GM23338 (cell line): ENCODE measurements at regions not wholly inside any gene's neighbourhood (a gene's known extent, or its start where the extent isn't known, plus 50 kb on each side); places are given as distances from the start of the nearest gene placed in this dataset.

ENCODE experiments used
- ATAC-seq: fragments of 200-7000 bp; cut with Tn5 transposase; 3 replicates; pipeline ENCODE4 v1.9.1; 2020
- DNase-seq: peaks from one replicate; pipeline ENCODE4 v3.0.0-alpha.2; 2015; ENCODE audit warnings: low spot score
- H2AFZ ChIP-seq: fragments of 200-600 bp; sonication (generic); 2 replicates; pipeline ENCODE4 v1.8.0; 2016; ENCODE audit warnings: antibody characterized with exemption, mild to moderate bottlenecking, moderate library complexity
- H3F3A ChIP-seq: fragments of 200-600 bp; sonication (generic); replicated peaks from 2 replicates; pipeline ENCODE4 v1.8.0; 2017; ENCODE audit warnings: antibody characterized with exemption, mixed run types, low read depth
- H3K27ac ChIP-seq: fragments of 200-600 bp; sonication (generic); 2 replicates; pipeline ENCODE4 v1.6.1; 2016; ENCODE audit warnings: low read depth
- H3K27me3 ChIP-seq: fragments of 200-600 bp; sonication (generic); 2 replicates; pipeline ENCODE4 v1.8.0; 2016; ENCODE audit warnings: mild to moderate bottlenecking, mixed run types, moderate library complexity; ENCODE audit not compliant: insufficient read depth
- H3K36me3 ChIP-seq: fragments of 200-600 bp; sonication (generic); 2 replicates; pipeline ENCODE4 v1.8.0; 2016; ENCODE audit warnings: mild to moderate bottlenecking; ENCODE audit not compliant: insufficient read depth
- H3K4me1 ChIP-seq: fragments of 200-600 bp; sonication (generic); 2 replicates; pipeline ENCODE4 v1.8.0; 2016; ENCODE audit warnings: mild to moderate bottlenecking, moderate library complexity; ENCODE audit not compliant: insufficient read depth
- H3K4me2 ChIP-seq: fragments of 200-600 bp; sonication (generic); 2 replicates; pipeline ENCODE4 v1.7.1; 2017; ENCODE audit warnings: mixed run types
- H3K4me3 ChIP-seq: fragments of 200-600 bp; sonication (generic); 2 replicates; pipeline ENCODE4 v1.6.1; 2016; ENCODE audit warnings: mixed run types
- H3K79me2 ChIP-seq: fragments of 200-600 bp; sonication (generic); replicated peaks from 2 replicates; pipeline ENCODE4 v1.8.0; 2017; ENCODE audit warnings: mild to moderate bottlenecking; ENCODE audit not compliant: insufficient read depth
- H3K9me2 ChIP-seq: fragments of 200-600 bp; sonication (generic); 2 replicates; pipeline ENCODE4 v1.8.0; 2017; ENCODE audit not compliant: insufficient read depth
- H4K20me1 ChIP-seq: fragments of 200-600 bp; sonication (generic); replicated peaks from 2 replicates; pipeline ENCODE4 v1.8.0; 2017; ENCODE audit warnings: mild to moderate bottlenecking; ENCODE audit not compliant: insufficient read depth
- H3K27ac Mint-ChIP-seq: 2 replicates; pipeline ENCODE4 v1.8.0; 2020; ENCODE audit warnings: inconsistent platforms, mild to moderate bottlenecking, moderate library complexity, mixed read lengths
- H3K27me3 Mint-ChIP-seq: 3 replicates; pipeline ENCODE4 v1.8.0; 2022; ENCODE audit warnings: low read depth, mild to moderate bottlenecking, moderate library complexity, mixed read lengths, inconsistent platforms; ENCODE audit not compliant: insufficient read depth, poor library complexity
- H3K36me3 Mint-ChIP-seq: 3 replicates; pipeline ENCODE4 v1.8.0; 2021; ENCODE audit warnings: low read depth, mild to moderate bottlenecking, inconsistent platforms, moderate library complexity, mixed read lengths
- H3K4me1 Mint-ChIP-seq: 3 replicates; pipeline ENCODE4 v1.8.0; 2020; ENCODE audit warnings: mild to moderate bottlenecking, inconsistent platforms, mixed read lengths
- H3K4me3 Mint-ChIP-seq: 3 replicates; pipeline ENCODE4 v1.8.0; 2021; ENCODE audit warnings: moderate library complexity, mild to moderate bottlenecking, inconsistent platforms, mixed read lengths
- H3K9me3 Mint-ChIP-seq: 3 replicates; pipeline ENCODE4 v1.8.0; 2020; ENCODE audit warnings: moderate library complexity, mild to moderate bottlenecking, inconsistent platforms, mixed read lengths
- CREB1 ChIP-seq: fragments of 250-450 bp; sonication (Bioruptor Pico); IDR thresholded peaks from 2 replicates; pipeline ENCODE4 v1.5.0; 2020; ENCODE audit warnings: low read depth, mild to moderate bottlenecking, moderate library complexity
- EZH2phosphoT487 ChIP-seq: fragments of 200-600 bp; sonication (generic); IDR thresholded peaks from one replicate; pipeline ENCODE4 v1.8.1; 2018; ENCODE audit warnings: antibody characterized with exemption; ENCODE audit not compliant: unreplicated experiment
- JUNB ChIP-seq: IDR thresholded peaks from one replicate; pipeline ENCODE4 v1.6.1; 2016; ENCODE audit warnings: antibody characterized with exemption; ENCODE audit not compliant: unreplicated experiment
- NANOG ChIP-seq: IDR thresholded peaks from 2 replicates; pipeline ENCODE4 v1.6.1; 2016; ENCODE audit warnings: antibody characterized with exemption, borderline replicate concordance
- REST ChIP-seq: IDR thresholded peaks from one replicate; pipeline ENCODE4 v1.6.1; 2018; ENCODE audit warnings: antibody characterized with exemption; ENCODE audit not compliant: unreplicated experiment
- STAT1 ChIP-seq: IDR thresholded peaks from one replicate; pipeline ENCODE4 v1.6.1; 2016; ENCODE audit warnings: antibody characterized with exemption; ENCODE audit not compliant: unreplicated experiment
- ZNF114 ChIP-seq: fragments of 250-450 bp; sonication (Bioruptor Pico); IDR thresholded peaks from 2 replicates; pipeline ENCODE4 v1.5.0; 2020; ENCODE audit warnings: mild to moderate bottlenecking, moderate library complexity
- ZNF331 ChIP-seq: fragments of 250-450 bp; sonication (Bioruptor Pico); IDR thresholded peaks from 2 replicates; pipeline ENCODE4 v1.5.0; 2020; ENCODE audit warnings: low read depth, mild to moderate bottlenecking, moderate library complexity
- ZNF462 ChIP-seq: fragments of 250-450 bp; sonication (Bioruptor Pico); IDR thresholded peaks from 2 replicates; pipeline ENCODE4 v1.5.0; 2020; ENCODE audit warnings: mild to moderate bottlenecking, moderate library complexity
- TF ChIP-seq, protein P1 (sequence below), 2 experiments: fragments of 200-600 bp in 1 of 2; sonication (generic) in 1 of 2; conservative IDR thresholded peaks; 2 replicates each; pipeline versions ENCODE4 v1.5.1 to v1.6.1; 2016 to 2017; ENCODE audit warnings: antibody characterized with exemption in 2 of 2, low read depth in 2 of 2, mild to moderate bottlenecking in 2 of 2, moderate library complexity in 1 of 2
- TF ChIP-seq, protein P2 (sequence below): IDR thresholded peaks from 2 replicates; pipeline ENCODE4 v1.6.1; 2016; ENCODE audit warnings: antibody characterized with exemption

DNA sequence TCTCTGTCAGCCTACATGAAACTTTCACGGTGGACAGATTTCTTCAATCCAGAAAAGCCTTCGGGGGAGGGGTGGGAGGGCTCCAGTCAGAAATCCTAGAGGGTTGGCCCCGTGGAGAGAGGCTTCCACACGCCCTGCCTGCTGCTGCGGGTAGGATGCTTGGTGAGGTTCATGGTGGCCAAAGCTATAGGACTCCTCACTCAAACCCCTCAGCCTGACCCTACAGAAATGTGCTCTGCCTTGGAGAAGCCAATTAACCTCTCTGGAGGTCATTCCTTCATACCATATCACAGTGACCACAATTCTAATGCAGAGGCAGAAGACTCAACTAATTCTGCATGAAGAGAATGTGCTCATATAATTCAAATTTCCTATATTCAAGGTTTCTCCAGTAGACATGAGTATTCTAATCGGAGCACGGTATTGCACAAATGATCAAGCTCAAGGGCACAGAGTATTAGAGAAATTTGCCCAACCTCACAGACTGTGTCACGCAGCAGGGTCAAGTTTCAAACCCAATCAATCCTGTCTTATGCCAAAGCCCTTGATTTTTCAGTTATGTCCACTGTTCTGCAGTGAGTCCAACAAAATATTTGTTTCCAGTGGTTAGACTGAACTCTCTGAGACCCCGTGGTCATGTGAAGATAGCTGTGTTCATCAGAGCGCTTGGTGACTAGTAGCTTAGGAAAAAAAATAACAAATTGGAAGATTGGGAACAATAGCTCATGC is 104.8 kb downstream of the TOMM20 start:
- peaks cover 4% of the 10 kb centered on the region for H3K27me3 Mint-ChIP-seq
- no peak overlapping the region for H3K27ac Mint-ChIP-seq
- Histone ChIP-seq H3K4me2 (no peak overlapping the region), H3K9me2 (peaks cover 7% of the 10 kb centered on the region; the same call in 1 of the 2 replicates), H3K36me3 (no peaks in the 10 kb centered on the region; the same call in 1 of the 2 replicates), H3K4me3 (no peak overlapping the region), H3K27me3 (no peaks in the 10 kb centered on the region), H4K20me1 (no peaks in the 10 kb centered on the region), H3K27ac (no peak overlapping the region), H3K79me2 (no peaks in the 10 kb centered on the region), H3K4me1 (peaks cover 16% of the 10 kb centered on the region), H3F3A (no peaks in the 10 kb centered on the region), H2AFZ (no peak overlapping the region)
- peaks cover 20% of the 10 kb centered on the region for H3K4me1 Mint-ChIP-seq
- peaks cover 11% of the 10 kb centered on the region; the same call in 2 of the 3 replicates for H3K9me3 Mint-ChIP-seq
- peaks cover 6% of the 10 kb centered on the region; the same call in 1 of the 3 replicates for H3K36me3 Mint-ChIP-seq
- H3K4me3 Mint-ChIP-seq, result no peak overlapping the region
- DNase-seq (no peak), ATAC-seq (no peak)
- no peak for TF ChIP-seq JUNB
- TF ChIP-seq NANOG, result no peak
- TF ChIP-seq EZH2phosphoT487, result no peak
- TF ChIP-seq REST, result no peak
- TF ChIP-seq, protein P1, sequence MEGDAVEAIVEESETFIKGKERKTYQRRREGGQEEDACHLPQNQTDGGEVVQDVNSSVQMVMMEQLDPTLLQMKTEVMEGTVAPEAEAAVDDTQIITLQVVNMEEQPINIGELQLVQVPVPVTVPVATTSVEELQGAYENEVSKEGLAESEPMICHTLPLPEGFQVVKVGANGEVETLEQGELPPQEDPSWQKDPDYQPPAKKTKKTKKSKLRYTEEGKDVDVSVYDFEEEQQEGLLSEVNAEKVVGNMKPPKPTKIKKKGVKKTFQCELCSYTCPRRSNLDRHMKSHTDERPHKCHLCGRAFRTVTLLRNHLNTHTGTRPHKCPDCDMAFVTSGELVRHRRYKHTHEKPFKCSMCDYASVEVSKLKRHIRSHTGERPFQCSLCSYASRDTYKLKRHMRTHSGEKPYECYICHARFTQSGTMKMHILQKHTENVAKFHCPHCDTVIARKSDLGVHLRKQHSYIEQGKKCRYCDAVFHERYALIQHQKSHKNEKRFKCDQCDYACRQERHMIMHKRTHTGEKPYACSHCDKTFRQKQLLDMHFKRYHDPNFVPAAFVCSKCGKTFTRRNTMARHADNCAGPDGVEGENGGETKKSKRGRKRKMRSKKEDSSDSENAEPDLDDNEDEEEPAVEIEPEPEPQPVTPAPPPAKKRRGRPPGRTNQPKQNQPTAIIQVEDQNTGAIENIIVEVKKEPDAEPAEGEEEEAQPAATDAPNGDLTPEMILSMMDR (conservative IDR thresholded peaks at IDR 0.05; ENCODE audit: low read depth in 2 of 2), result no peak
- no peak for TF ChIP-seq ZNF462 (CRISPR knock-in tag)
- TF ChIP-seq, protein P2, sequence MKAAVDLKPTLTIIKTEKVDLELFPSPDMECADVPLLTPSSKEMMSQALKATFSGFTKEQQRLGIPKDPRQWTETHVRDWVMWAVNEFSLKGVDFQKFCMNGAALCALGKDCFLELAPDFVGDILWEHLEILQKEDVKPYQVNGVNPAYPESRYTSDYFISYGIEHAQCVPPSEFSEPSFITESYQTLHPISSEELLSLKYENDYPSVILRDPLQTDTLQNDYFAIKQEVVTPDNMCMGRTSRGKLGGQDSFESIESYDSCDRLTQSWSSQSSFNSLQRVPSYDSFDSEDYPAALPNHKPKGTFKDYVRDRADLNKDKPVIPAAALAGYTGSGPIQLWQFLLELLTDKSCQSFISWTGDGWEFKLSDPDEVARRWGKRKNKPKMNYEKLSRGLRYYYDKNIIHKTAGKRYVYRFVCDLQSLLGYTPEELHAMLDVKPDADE, result no peak
- no peak for TF ChIP-seq ZNF114 (CRISPR knock-in tag)
- no peak for TF ChIP-seq ZNF331 (CRISPR knock-in tag)
- no peak for TF ChIP-seq STAT1
- no peak for TF ChIP-seq CREB1 (CRISPR knock-in tag)
